HFFc6 (cell line): ENCODE measurements at regions not wholly inside any gene's neighbourhood (a gene's known extent, or its start where the extent isn't known, plus 50 kb on each side); places are given as distances from the start of the nearest gene placed in this dataset.

Experiments used
- DNase-seq: peaks from one replicate; pipeline ENCODE4 v3.0.0-alpha.2; 2018
- H3K27ac Mint-ChIP-seq: 2 replicates; pipeline ENCODE4 v1.8.0; 2020; ENCODE audit warnings: mild to moderate bottlenecking, mixed read lengths
- H3K27me3 Mint-ChIP-seq: 2 replicates; pipeline ENCODE4 v1.8.0; 2021; ENCODE audit warnings: mild to moderate bottlenecking, moderate library complexity, mixed read lengths; ENCODE audit not compliant: insufficient read depth
- H3K36me3 Mint-ChIP-seq: 2 replicates; pipeline ENCODE4 v1.8.0; 2021; ENCODE audit warnings: low read depth, mixed read lengths
- H3K4me1 Mint-ChIP-seq: 2 replicates; pipeline ENCODE4 v1.8.0; 2020; ENCODE audit warnings: low read depth, mixed read lengths
- H3K4me3 Mint-ChIP-seq: 2 replicates; pipeline ENCODE4 v1.8.0; 2020; ENCODE audit warnings: mild to moderate bottlenecking, moderate library complexity, mixed read lengths
- H3K9me3 Mint-ChIP-seq: 2 replicates; pipeline ENCODE4 v1.8.0; 2020; ENCODE audit warnings: mild to moderate bottlenecking, mixed read lengths
- CTCF ChIP-seq: fragments of 200-600 bp; sonication (generic); IDR thresholded peaks from 2 replicates; pipeline ENCODE4 v1.5.0; 2021; ENCODE audit warnings: antibody characterized with exemption, mild to moderate bottlenecking

DNA sequence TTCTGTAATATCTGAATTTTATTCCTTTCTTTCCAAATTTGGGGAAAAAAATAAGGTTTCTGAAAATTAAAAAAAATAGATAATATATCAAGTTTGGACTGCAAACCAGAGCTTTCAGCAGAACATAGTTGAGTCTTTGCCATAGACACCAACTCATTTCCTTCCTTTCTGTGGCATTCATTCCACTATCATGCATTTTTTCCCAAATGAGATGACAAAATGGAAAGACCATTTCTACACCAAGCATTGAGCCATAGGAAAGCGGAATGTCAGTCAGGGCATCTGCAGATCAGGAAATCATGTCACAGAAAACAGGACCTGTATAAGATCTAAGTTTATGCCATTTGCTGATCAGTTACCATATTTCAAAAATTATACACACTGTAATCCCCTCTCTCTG is 333.3 kb upstream of the THBS1 start:
- Mint-ChIP-seq H3K36me3 (peaks cover 18% of the 10 kb centered on the region), H3K9me3 (no peaks in the 10 kb centered on the region), H3K4me1 (peaks cover 100% of the 10 kb centered on the region), H3K4me3 (peak overlapping the region; percentile 59; the same call in 1 of the 2 replicates), H3K27me3 (no peaks in the 10 kb centered on the region), H3K27ac (peak overlapping the region; percentile 79)
- DNase-seq: peak; percentile 57
- TF ChIP-seq CTCF: no peak

- Mint-ChIP-seq H3K9me3 (no peaks in the 10 kb centered on the region), H3K27ac (peak overlapping the region; percentile 79), H3K27me3 (no peaks in the 10 kb centered on the region), H3K4me3 (peak overlapping the region; percentile 59; the same call in 1 of the 2 replicates), H3K4me1 (peaks cover 96% of the 10 kb centered on the region), H3K36me3 (peaks cover 18% of the 10 kb centered on the region)
- peak; percentile 68 for DNase-seq
- TF ChIP-seq CTCF: no peak
Measured at GRCh38 chr15:39248204-39248603, 332.7 kb upstream of the THBS1 start.

GRCh38 chr15:39250001-39250400 is 330.9 kb upstream of the THBS1 start:
- Mint-ChIP-seq H3K27ac (0 out of 2 replicates have a peak overlapping the region, but pooled peaks have one; percentile 15), H3K36me3 (peaks cover 21% of the 10 kb centered on the region), H3K4me3 (no peak overlapping the region), H3K27me3 (no peaks in the 10 kb centered on the region), H3K4me1 (peaks cover 87% of the 10 kb centered on the region), H3K9me3 (no peaks in the 10 kb centered on the region)
- no peak for TF ChIP-seq CTCF
- DNase-seq: no peak

GRCh38 chr15:39250460-39251186 is 330.3 kb upstream of the THBS1 start:
- H3K9me3 Mint-ChIP-seq: no peaks in the 10 kb centered on the region
- no peak overlapping the region for H3K4me3 Mint-ChIP-seq
- peaks cover 81% of the 10 kb centered on the region for H3K4me1 Mint-ChIP-seq
- no peak for TF ChIP-seq CTCF
- H3K27me3 Mint-ChIP-seq: no peaks in the 10 kb centered on the region
- DNase-seq: no peak
- H3K27ac Mint-ChIP-seq: peak overlapping the region; percentile 81
- H3K36me3 Mint-ChIP-seq: peaks cover 26% of the 10 kb centered on the region

DNA sequence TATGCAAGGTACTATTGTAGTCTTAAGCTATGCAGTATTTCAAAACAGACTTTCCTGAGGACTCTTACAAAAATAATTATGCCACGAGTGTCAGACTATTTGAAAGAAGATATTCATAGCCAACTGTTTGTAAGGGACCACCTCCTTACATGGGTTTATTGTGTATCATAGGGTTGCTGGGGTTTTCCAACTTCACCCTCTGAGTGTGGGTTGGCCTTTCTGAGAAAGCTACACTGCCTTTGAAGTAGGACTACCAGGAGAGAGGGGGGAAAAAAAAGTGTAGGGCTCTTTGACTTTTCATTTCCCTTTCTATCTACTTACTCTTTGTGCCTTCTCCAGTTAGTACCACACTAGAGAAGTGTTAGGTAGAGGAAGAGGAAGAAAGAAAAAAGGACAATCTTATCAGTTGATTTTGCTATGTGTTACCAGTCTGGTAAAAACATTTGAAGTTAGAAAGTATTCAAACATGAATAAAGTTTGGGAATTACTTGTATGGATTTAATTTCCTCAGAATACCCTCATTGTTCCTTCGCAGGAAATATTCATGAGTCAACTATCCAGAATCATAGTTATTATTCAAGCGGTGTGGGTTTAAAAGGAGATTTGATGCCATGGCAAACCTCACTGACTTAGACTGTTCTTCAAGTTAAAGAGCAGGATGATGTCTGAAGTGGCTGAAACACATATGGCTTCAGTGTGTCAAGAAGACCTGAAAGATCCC is 329.3 kb upstream of the THBS1 start:
- no peak for TF ChIP-seq CTCF
- no peak for DNase-seq
- Mint-ChIP-seq H3K27me3 (no peaks in the 10 kb centered on the region), H3K36me3 (peaks cover 19% of the 10 kb centered on the region), H3K4me3 (no peak overlapping the region), H3K27ac (peak overlapping the region; percentile 81), H3K9me3 (no peaks in the 10 kb centered on the region), H3K4me1 (peaks cover 71% of the 10 kb centered on the region)
